ACC112 (cell line): ENCODE measurements at regions not wholly inside any gene's neighbourhood (a gene's known extent, or its start where the extent isn't known, plus 50 kb on each side); places are given as distances from the start of the nearest gene placed in this dataset.
A peak's percentile ranks its signal among the peaks of the same experiment; 100 is the strongest.

Experiments
- H2AFZ ChIP-seq: fragments of 200-600 bp; sonication (generic); one replicate; pipeline ENCODE4 v1.6.0; 2017; ENCODE audit warnings: antibody characterized with exemption, low read length; ENCODE audit not compliant: unreplicated experiment
- H3K27ac ChIP-seq: fragments of 200-600 bp; sonication (generic); 2 replicates; pipeline ENCODE4 v1.5.1; 2014; ENCODE audit warnings: low read depth, mild to moderate bottlenecking, antibody characterized with exemption, low read length, moderate library complexity
- H3K27me3 ChIP-seq: fragments of 200-600 bp; sonication (generic); 2 replicates; pipeline ENCODE4 v1.6.1; 2014; ENCODE audit warnings: mild to moderate bottlenecking, antibody characterized with exemption, low read length, moderate library complexity, mixed read lengths; ENCODE audit not compliant: insufficient read depth
- H3K36me3 ChIP-seq: fragments of 200-600 bp; sonication (generic); 2 replicates; pipeline ENCODE4 v1.6.1; 2016; ENCODE audit warnings: mild to moderate bottlenecking, antibody characterized with exemption, low read length, moderate library complexity, mixed read lengths; ENCODE audit not compliant: insufficient read depth
- H3K4me1 ChIP-seq: fragments of 200-600 bp; sonication (generic); one replicate; pipeline ENCODE4 v1.6.1; 2016; ENCODE audit warnings: low read length, mixed read lengths; ENCODE audit not compliant: insufficient read depth, unreplicated experiment, control insufficient read depth
- H3K4me3 ChIP-seq: fragments of 200-600 bp; sonication (generic); 2 replicates; pipeline ENCODE4 v1.5.1; 2014; ENCODE audit warnings: mild to moderate bottlenecking, low read depth, low read length
- H3K79me2 ChIP-seq: fragments of 200-600 bp; sonication (generic); one replicate; pipeline ENCODE4 v1.6.0; 2016; ENCODE audit warnings: low read length; ENCODE audit not compliant: control insufficient read depth, unreplicated experiment, insufficient read depth

DNA sequence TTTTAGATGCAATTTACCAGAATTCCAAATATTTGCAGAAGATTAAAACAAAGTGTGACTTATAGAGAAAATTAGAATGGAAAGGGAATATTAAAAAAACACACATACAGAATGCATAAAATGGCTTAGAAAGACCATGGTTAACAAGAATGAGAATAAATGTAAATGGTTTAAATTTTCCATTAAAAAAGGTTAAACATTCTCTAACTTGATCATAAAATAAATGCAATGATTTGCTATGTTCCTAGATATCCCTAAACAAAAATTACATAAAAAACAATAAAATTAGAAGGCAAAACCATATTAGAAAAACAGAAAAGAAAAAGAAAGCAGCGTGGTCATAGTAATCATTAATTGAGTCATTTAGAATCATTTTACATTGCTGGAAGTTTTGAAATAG, 152.5 kb downstream of the TMEM38B start:
- Histone ChIP-seq H3K27me3 (no peaks in the 10 kb centered on the region), H3K27ac (no peak overlapping the region), H3K36me3 (no peaks in the 10 kb centered on the region), H3K79me2 (no peaks in the 10 kb centered on the region), H3K4me3 (no peak overlapping the region), H2AFZ (no peak overlapping the region), H3K4me1 (no peaks in the 10 kb centered on the region)

DNA sequence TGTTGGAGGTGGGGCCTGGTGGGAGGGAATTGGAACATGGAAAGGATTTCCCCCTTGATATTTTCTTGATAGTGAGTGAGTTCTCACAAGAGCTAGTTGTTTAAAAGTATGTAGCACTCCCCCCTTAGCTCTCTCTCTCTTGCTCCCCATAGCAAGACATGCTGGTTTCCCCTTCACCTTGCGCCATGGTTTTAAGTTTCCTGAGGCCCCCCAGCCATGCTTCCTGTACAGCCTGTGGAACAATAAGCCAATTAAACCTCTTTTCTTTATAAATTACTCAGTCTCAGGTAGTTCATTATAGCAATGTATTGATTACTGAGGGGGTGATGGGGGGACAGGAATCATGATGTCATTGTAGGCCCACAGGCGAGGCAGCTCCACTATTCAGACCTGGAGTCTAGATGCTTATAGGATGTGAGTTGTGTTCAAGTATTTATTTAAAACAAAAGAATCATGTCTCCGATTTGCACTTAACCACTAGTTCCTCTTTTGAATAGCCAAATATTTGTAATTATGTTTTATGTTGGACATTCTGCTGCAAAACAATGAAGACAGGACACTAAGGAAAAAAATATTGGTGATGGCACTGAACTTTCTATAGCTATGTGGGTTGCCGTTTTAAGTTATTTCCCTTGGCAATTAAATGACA, 156.6 kb downstream of the TMEM38B start:
- no peak overlapping the region for H3K27ac ChIP-seq
- H3K36me3 ChIP-seq: no peaks in the 10 kb centered on the region
- H3K27me3 ChIP-seq: no peaks in the 10 kb centered on the region
- H2AFZ ChIP-seq: no peak overlapping the region
- no peak overlapping the region for H3K4me3 ChIP-seq
- no peaks in the 10 kb centered on the region for H3K79me2 ChIP-seq
- no peaks in the 10 kb centered on the region for H3K4me1 ChIP-seq

- Histone ChIP-seq H3K27ac (no peak overlapping the region), H3K36me3 (no peaks in the 10 kb centered on the region), H3K27me3 (no peaks in the 10 kb centered on the region), H3K79me2 (no peaks in the 10 kb centered on the region), H3K4me1 (no peaks in the 10 kb centered on the region), H3K4me3 (no peak overlapping the region), H2AFZ (no peak overlapping the region)
Measured at GRCh38 chr9:105854026-105854782, 159.9 kb downstream of the TMEM38B start.

- H3K27ac ChIP-seq: no peak overlapping the region
- no peaks in the 10 kb centered on the region for H3K36me3 ChIP-seq
- no peaks in the 10 kb centered on the region for H3K79me2 ChIP-seq
- no peaks in the 10 kb centered on the region for H3K4me1 ChIP-seq
- H2AFZ ChIP-seq: no peak overlapping the region
- H3K4me3 ChIP-seq: no peak overlapping the region
- no peaks in the 10 kb centered on the region for H3K27me3 ChIP-seq
Measured at GRCh38 chr9:105854783-105855724, 160.7 kb downstream of the TMEM38B start.

DNA sequence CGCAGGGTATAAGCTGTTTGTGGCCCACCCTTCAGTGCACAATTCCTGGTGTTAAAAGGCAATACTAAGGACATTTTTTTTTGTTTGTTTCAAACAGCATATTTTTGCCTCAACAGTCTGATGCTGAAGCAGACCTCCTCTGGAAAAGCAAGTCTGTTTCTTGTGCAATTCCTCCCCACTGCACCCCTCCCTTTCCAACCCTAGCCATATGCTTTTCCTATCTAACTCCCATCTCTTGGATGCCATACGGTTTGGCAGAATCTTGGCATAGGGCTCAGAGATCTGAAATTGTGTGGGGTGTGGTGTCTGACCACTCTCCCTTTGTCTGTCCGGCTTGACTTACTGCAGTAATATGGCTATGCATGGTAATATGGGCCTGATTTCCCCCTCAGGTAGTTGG, 161.6 kb downstream of the TMEM38B start:
- Histone ChIP-seq H3K36me3 (no peaks in the 10 kb centered on the region), H3K4me3 (no peak overlapping the region), H2AFZ (no peak overlapping the region), H3K79me2 (no peaks in the 10 kb centered on the region), H3K4me1 (no peaks in the 10 kb centered on the region), H3K27ac (no peak overlapping the region), H3K27me3 (no peaks in the 10 kb centered on the region)

- Histone ChIP-seq H3K36me3 (no peaks in the 10 kb centered on the region), H3K27ac (no peak overlapping the region), H3K27me3 (no peaks in the 10 kb centered on the region), H3K79me2 (no peaks in the 10 kb centered on the region), H2AFZ (no peak overlapping the region), H3K4me3 (no peak overlapping the region), H3K4me1 (no peaks in the 10 kb centered on the region)
Measured at GRCh38 chr9:105858006-105858690, 163.8 kb downstream of the TMEM38B start.

DNA sequence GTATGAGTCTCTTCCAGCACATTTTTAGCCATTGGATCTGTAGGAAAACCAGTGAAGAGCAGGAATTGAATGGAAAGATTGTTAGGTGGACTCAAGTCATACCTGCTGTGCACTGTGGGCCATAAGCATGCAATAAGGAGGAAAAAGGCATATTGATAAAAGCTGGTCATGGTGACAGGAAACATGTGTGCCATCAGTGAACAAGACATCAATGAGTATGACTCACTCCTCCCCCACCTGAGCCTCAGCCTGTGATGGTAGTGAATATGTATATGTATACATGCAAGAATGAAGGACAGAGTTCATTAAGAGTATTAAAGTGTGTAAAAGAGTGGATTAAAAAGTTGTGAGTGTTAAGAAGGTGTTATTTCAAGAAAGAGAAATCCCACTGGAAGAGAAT, 164.5 kb downstream of the TMEM38B start:
- Histone ChIP-seq H3K27me3 (no peaks in the 10 kb centered on the region), H3K4me1 (no peaks in the 10 kb centered on the region), H3K79me2 (no peaks in the 10 kb centered on the region), H3K36me3 (no peaks in the 10 kb centered on the region), H3K4me3 (no peak overlapping the region), H2AFZ (no peak overlapping the region), H3K27ac (no peak overlapping the region)

- Histone ChIP-seq H3K27ac (peak overlapping the region; percentile 14; the same call in 1 of the 2 replicates), H2AFZ (no peak overlapping the region), H3K79me2 (no peaks in the 10 kb centered on the region), H3K36me3 (no peaks in the 10 kb centered on the region), H3K4me1 (no peaks in the 10 kb centered on the region), H3K4me3 (peak overlapping the region; percentile 31), H3K27me3 (no peaks in the 10 kb centered on the region)
Measured at GRCh38 chr9:105859428-105860091, 165.2 kb downstream of the TMEM38B start.

- no peaks in the 10 kb centered on the region for H3K27me3 ChIP-seq
- H2AFZ ChIP-seq: no peak overlapping the region
- H3K4me3 ChIP-seq: no peak overlapping the region
- no peaks in the 10 kb centered on the region for H3K79me2 ChIP-seq
- H3K27ac ChIP-seq: no peak overlapping the region
- no peaks in the 10 kb centered on the region for H3K36me3 ChIP-seq
- H3K4me1 ChIP-seq: no peaks in the 10 kb centered on the region
Measured at GRCh38 chr9:105860516-105860915, 166.2 kb downstream of the TMEM38B start.

DNA sequence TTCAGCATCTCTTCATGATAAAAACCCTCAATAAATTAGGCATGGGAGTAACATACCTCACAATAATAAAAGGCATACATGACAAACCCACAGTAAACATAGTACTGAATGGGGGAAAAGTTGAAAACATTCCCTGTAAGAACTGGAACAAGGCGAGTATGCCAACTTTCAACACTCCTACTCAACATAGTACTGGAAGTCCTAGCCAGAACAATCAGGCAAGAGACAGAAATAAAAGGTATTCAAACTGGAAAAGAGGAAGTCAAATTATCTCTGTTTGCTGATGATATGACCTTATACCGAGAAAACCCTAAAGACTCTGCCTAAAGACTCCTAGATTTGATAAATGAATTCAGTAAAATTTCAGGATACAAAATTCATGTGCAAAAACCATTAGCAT, 167.6 kb downstream of the TMEM38B start:
- Histone ChIP-seq H3K36me3 (no peaks in the 10 kb centered on the region), H2AFZ (no peak overlapping the region), H3K27ac (no peak overlapping the region), H3K4me1 (no peaks in the 10 kb centered on the region), H3K27me3 (no peaks in the 10 kb centered on the region), H3K79me2 (no peaks in the 10 kb centered on the region), H3K4me3 (no peak overlapping the region)
